HCT116 (cell line): ENCODE measurements at regions not wholly inside any gene's neighbourhood (a gene's known extent, or its start where the extent isn't known, plus 50 kb on each side); places are given as distances from the start of the nearest gene placed in this dataset.

Source experiments
- ATAC-seq: fragments of 200-7000 bp; cut with Tn5 transposase; 2 replicates; pipeline ENCODE4 v1.9.1; 2020; ENCODE audit warnings: mild to moderate bottlenecking, moderate library complexity
- BruUV-seq: library from RNA; stranded (reverse); fragments of 400-500 nt; replicated peaks from 2 replicates; lab custom pipeline; 2021; lab: Mats Ljungman, UMichigan
- CTCF ChIA-PET: fragments of 300-600 bp; sonication (Branson Sonifier 250); formaldehyde crosslinking; loops from one replicate; lab custom pipeline; 2021; ENCODE audit warnings: antibody characterized with exemption; lab: Charles Lee
- POLR2A ChIA-PET: fragments of 300-600, 350-600 bp; sonication (Branson Sonifier 250); formaldehyde crosslinking; loops from one replicate; lab custom pipeline; 2021; ENCODE audit warnings: antibody characterized with exemption; lab: Charles Lee
- RAD21 ChIA-PET, 2 experiments: fragments of 300-600 bp; sonication (Branson Sonifier 250); formaldehyde crosslinking; loops; one replicate each; lab custom pipeline; 2023; ENCODE audit warnings: low total read pairs in 2 of 2; ENCODE audit not compliant: uncharacterized antibody in 2 of 2, unreplicated experiment in 2 of 2, low non-redundant PET in 1 of 2; lab: Charles Lee
- DNase-seq: peaks from one replicate; pipeline ENCODE4 v3.0.0-alpha.2; 2010; ENCODE audit warnings: low read depth, low spot score
- H2AFZ ChIP-seq: fragments of 200-600 bp; shearing (Covaris generic), sonication (generic); 2 replicates; pipeline ENCODE4 v1.6.1; 2017; ENCODE audit warnings: low read depth, mixed run types, mixed read lengths, antibody characterized with exemption, low read length; ENCODE audit not compliant: poor library complexity, severe bottlenecking
- H3K27ac ChIP-seq: 2 replicates; pipeline ENCODE4 v1.5.1; 2012; ENCODE audit warnings: low read depth, low read length
- H3K27me3 ChIP-seq: fragments of 200-600 bp; sonication (generic); 2 replicates; pipeline ENCODE4 v1.6.1; 2016; ENCODE audit warnings: mixed run types, low read length, mixed read lengths; ENCODE audit not compliant: insufficient read depth
- H3K36me3 ChIP-seq, 2 experiments: fragments of 200-500 bp in 1 of 2; fragments of 200-600 bp in 1 of 2; sonication (Bioruptor generic) in 1 of 2; sonication (generic) in 1 of 2; 2 replicates each; pipeline versions ENCODE4 v1.5.1 to v1.6.1; 2014 to 2016; ENCODE audit warnings: low read length in 2 of 2, inconsistent platforms in 1 of 2, mixed read lengths in 1 of 2, mixed run types in 1 of 2; ENCODE audit not compliant: insufficient read depth in 2 of 2, control insufficient read depth in 1 of 2
- H3K4me1 ChIP-seq, 2 experiments: fragments of 200-600 bp in 1 of 2; sonication (generic) in 1 of 2; 2 replicates each; pipeline versions ENCODE4 v1.5.1 to v1.6.1; 2012 to 2017; ENCODE audit warnings: low read length in 2 of 2, inconsistent platforms in 1 of 2, mild to moderate bottlenecking in 1 of 2, mixed read lengths in 1 of 2, mixed run types in 1 of 2, moderate library complexity in 1 of 2; ENCODE audit not compliant: insufficient read depth in 2 of 2, control insufficient read depth in 1 of 2
- H3K4me2 ChIP-seq: fragments of 200-600 bp; sonication (generic); 2 replicates; pipeline ENCODE4 v1.6.1; 2017; ENCODE audit warnings: mixed run types, low read length, mixed read lengths
- H3K4me3 ChIP-seq, 2 experiments: fragments of 200-600 bp in 1 of 2; sonication (generic) in 1 of 2; replicated peaks in 1 of 2; 2 replicates each; pipeline ENCODE4 v1.5.1; 2011 to 2016; ENCODE audit warnings: low read length in 2 of 2, control low read depth in 1 of 2, low read depth in 1 of 2, mild to moderate bottlenecking in 1 of 2, mixed read lengths in 1 of 2, mixed run types in 1 of 2
- H3K79me2 ChIP-seq: fragments of 200-600 bp; sonication (generic); 2 replicates; pipeline ENCODE4 v1.6.1; 2017; ENCODE audit warnings: mild to moderate bottlenecking, mixed run types, low read length, moderate library complexity, mixed read lengths; ENCODE audit not compliant: insufficient read depth
- H3K9ac ChIP-seq: fragments of 200-600 bp; sonication (generic); 2 replicates; pipeline ENCODE4 v1.6.1; 2016; ENCODE audit warnings: low read length, mixed read lengths
- H3K9me2 ChIP-seq: fragments of 200-600 bp; sonication (generic), shearing (Covaris generic); 2 replicates; pipeline ENCODE4 v1.6.1; 2017; ENCODE audit warnings: mixed run types, mild to moderate bottlenecking, moderate library complexity; ENCODE audit not compliant: insufficient read depth
- H3K9me3 ChIP-seq, 2 experiments: fragments of 200-500 bp in 1 of 2; fragments of 200-600 bp in 1 of 2; sonication (Bioruptor generic) in 1 of 2; sonication (generic) in 1 of 2; 2 replicates each; pipeline ENCODE4 v1.6.1; 2014 to 2017; ENCODE audit warnings: low read length in 2 of 2, mixed read lengths in 2 of 2, inconsistent platforms in 1 of 2, low read depth in 1 of 2, mild to moderate bottlenecking in 1 of 2, mixed run types in 1 of 2, moderate library complexity in 1 of 2; ENCODE audit not compliant: control insufficient read depth in 1 of 2, insufficient read depth in 1 of 2
- H4K20me1 ChIP-seq: fragments of 200-600 bp; sonication (generic), shearing (Covaris generic); 2 replicates; pipeline ENCODE4 v1.6.1; 2017; ENCODE audit warnings: mixed run types, mild to moderate bottlenecking, moderate library complexity; ENCODE audit not compliant: insufficient read depth
- EZH2phosphoT487 ChIP-seq: fragments of 200-600 bp; IDR thresholded peaks from 2 replicates; pipeline ENCODE4 v1.6.1; 2018; ENCODE audit warnings: antibody characterized with exemption, borderline replicate concordance
- FOSL1 ChIP-seq: IDR thresholded peaks from 2 replicates; pipeline ENCODE4 v1.6.1; 2012; ENCODE audit warnings: low read depth
- JUND ChIP-seq: IDR thresholded peaks from 2 replicates; pipeline ENCODE4 v1.6.1; 2012
- POLR2A ChIP-seq: IDR thresholded peaks from 2 replicates; pipeline ENCODE4 v1.7.0; 2011; ENCODE audit warnings: borderline replicate concordance; ENCODE audit not compliant: insufficient read depth, insufficient read length; ENCODE audit errors: extremely low read depth
- SIN3A ChIP-seq: IDR thresholded peaks from 2 replicates; pipeline ENCODE4 v1.6.1; 2012; ENCODE audit warnings: low read depth
- SRF ChIP-seq: IDR thresholded peaks from 2 replicates; pipeline ENCODE4 v1.6.1; 2012; ENCODE audit warnings: low read depth
- intact Hi-C: fragments of 100-400 bp; cut with micrococcal nuclease; formaldehyde crosslinking; loops from 2 replicates; pipeline ENCODE4 v1.10.0; 2022
- TF ChIP-seq, protein P1 (sequence below): IDR thresholded peaks from 2 replicates; pipeline ENCODE4 v1.6.1; 2011; ENCODE audit warnings: mild to moderate bottlenecking, low read length, moderate library complexity; ENCODE audit not compliant: insufficient replicate concordance; ENCODE audit errors: extremely low read depth

DNA sequence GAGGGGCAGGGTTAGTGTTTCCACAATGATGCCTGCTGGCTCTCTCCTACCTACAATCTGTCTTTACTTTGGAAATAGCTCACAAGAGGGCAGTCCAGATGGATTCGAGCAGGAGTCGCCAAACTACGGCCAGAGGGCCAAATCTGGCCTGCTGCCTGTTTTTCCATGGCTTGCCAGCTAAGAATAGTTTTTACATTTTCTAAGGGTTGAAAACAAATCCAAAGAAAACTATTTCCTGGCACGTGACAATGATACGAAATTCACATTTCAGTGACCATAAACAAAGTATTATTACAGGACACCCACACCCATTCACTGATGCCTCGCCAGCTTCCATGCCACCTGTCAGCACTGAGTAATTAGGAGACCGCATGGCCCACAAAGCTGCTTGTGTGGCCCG is 162.9 kb upstream of the WWC1 start:
- Histone ChIP-seq H3K36me3 (no peaks in the 10 kb centered on the region), H3K27ac (no peak overlapping the region), H2AFZ (no peak overlapping the region), H3K4me3 (no peak overlapping the region), H3K9me3 (no peaks in the 10 kb centered on the region), H3K9ac (no peak overlapping the region), H4K20me1 (no peaks in the 10 kb centered on the region), H3K27me3 (peaks cover 64% of the 10 kb centered on the region), H3K9me2 (no peaks in the 10 kb centered on the region), H3K4me1 (no peaks in the 10 kb centered on the region), H3K4me2 (no peak overlapping the region), H3K79me2 (no peaks in the 10 kb centered on the region)
- no TSS peak for BruUV-seq
- no peak for ATAC-seq
- ChIA-PET CTCF (no interaction called here), POLR2A (no interaction called here), RAD21 (no interaction called here)
- DNase-seq, result no peak
- intact Hi-C loops, result no loop called here
- TF ChIP-seq JUND (no peak), SRF (no peak), FOSL1 (no peak), EZH2phosphoT487 (no peak)

DNA sequence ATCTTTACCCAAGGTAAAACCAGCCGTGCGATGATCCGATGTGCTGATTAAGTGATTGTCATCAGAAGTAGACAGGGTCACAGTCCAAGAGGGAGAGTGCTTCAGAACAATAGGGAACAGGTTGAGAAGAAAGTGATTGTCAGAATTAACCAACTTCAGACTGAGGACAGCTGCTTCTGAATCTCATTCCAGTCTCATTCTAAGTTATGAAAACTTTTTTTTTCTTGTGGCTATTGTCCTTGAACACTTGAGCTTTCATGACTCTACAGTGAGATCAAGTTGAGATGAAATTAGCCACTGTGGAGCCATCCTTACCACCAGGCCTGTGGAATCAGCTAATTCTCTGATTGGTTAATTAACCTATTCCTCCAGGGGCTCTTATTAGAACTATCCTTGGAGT is 159.9 kb upstream of the WWC1 start:
- Histone ChIP-seq H3K4me3 (no peak overlapping the region), H3K9me2 (no peaks in the 10 kb centered on the region)
- POLR2A ChIA-PET, result no interaction called here
- TF ChIP-seq POLR2A, result no peak
- no peak for TF ChIP-seq SIN3A
- TF ChIP-seq, protein P1, sequence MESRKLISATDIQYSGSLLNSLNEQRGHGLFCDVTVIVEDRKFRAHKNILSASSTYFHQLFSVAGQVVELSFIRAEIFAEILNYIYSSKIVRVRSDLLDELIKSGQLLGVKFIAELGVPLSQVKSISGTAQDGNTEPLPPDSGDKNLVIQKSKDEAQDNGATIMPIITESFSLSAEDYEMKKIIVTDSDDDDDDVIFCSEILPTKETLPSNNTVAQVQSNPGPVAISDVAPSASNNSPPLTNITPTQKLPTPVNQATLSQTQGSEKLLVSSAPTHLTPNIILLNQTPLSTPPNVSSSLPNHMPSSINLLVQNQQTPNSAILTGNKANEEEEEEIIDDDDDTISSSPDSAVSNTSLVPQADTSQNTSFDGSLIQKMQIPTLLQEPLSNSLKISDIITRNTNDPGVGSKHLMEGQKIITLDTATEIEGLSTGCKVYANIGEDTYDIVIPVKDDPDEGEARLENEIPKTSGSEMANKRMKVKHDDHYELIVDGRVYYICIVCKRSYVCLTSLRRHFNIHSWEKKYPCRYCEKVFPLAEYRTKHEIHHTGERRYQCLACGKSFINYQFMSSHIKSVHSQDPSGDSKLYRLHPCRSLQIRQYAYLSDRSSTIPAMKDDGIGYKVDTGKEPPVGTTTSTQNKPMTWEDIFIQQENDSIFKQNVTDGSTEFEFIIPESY, result no peak
- TF ChIP-seq, all 23 proteins: peak for 0
- H3K4me1 ChIP-seq, result no peaks in the 10 kb centered on the region
- H3K36me3 ChIP-seq, result no peaks in the 10 kb centered on the region
- intact Hi-C loops, result no loop called here
- ATAC-seq (no peak), DNase-seq (no peak)
- ChIA-PET RAD21 (no interaction called here), CTCF (no interaction called here)
- H3K9ac ChIP-seq, result no peak overlapping the region
- peaks cover 60% of the 10 kb centered on the region for H3K27me3 ChIP-seq
- H4K20me1 ChIP-seq, result no peaks in the 10 kb centered on the region
- no peak overlapping the region for H3K4me2 ChIP-seq
- no peak overlapping the region for H2AFZ ChIP-seq
- no peaks in the 10 kb centered on the region for H3K79me2 ChIP-seq
- no peaks in the 10 kb centered on the region for H3K9me3 ChIP-seq
- no TSS peak for BruUV-seq
- no peak overlapping the region for H3K27ac ChIP-seq
